K562 (cell line): ENCODE measurements at regions not wholly inside any gene's neighbourhood (a gene's known extent, or its start where the extent isn't known, plus 50 kb on each side); places are given as distances from the start of the nearest gene placed in this dataset.

Source experiments
- CEBPB ChIP-seq: fragments of 450-650 bp; IDR thresholded peaks from 2 replicates; pipeline ENCODE4 v1.6.1; 2016; ENCODE audit warnings: missing genetic modification characterization, missing compliant biosample characterization
- FOXK2 ChIP-seq, 2 experiments: fragments of 450-650 bp; IDR thresholded peaks in 1 of 2; conservative IDR thresholded peaks in 1 of 2; 2 replicates each; pipeline ENCODE4 v1.6.1; 2016; ENCODE audit warnings: low read depth in 2 of 2, mild to moderate bottlenecking in 1 of 2
- HDAC6 ChIP-seq: IDR thresholded peaks from 2 replicates; pipeline ENCODE4 v1.6.1; 2012; ENCODE audit warnings: low read depth, mild to moderate bottlenecking, control low read depth, inconsistent platforms, low read length, moderate library complexity
- HNRNPH1 ChIP-seq: fragments of 200-400 bp; formaldehyde crosslinking; optimal IDR thresholded peaks from 2 replicates; pipeline ENCODE3; 2017; ENCODE audit warnings: low read depth, mild to moderate bottlenecking, low read length, moderate library complexity
- KLF6 ChIP-seq: fragments of 250-450 bp; sonication (Bioruptor Pico); IDR thresholded peaks from 2 replicates; pipeline ENCODE4 v1.4.0; 2020; ENCODE audit warnings: mild to moderate bottlenecking, moderate library complexity, borderline replicate concordance
- L3MBTL2 ChIP-seq: fragments of 450-650 bp; IDR thresholded peaks from 2 replicates; pipeline ENCODE4 v1.6.1; 2016; ENCODE audit warnings: mild to moderate bottlenecking, moderate library complexity
- TAF1 ChIP-seq: IDR thresholded peaks from 2 replicates; pipeline ENCODE4 v1.6.1; 2011; ENCODE audit warnings: mild to moderate bottlenecking, low read length, moderate library complexity; ENCODE audit not compliant: insufficient read depth, control insufficient read depth, severe bottlenecking; ENCODE audit errors: extremely low read depth
- TBP ChIP-seq: optimal IDR thresholded peaks from 2 replicates; pipeline ENCODE3; 2011; ENCODE audit warnings: low read depth, low read length, improper control_type of control experiment
- ZBTB33 ChIP-seq: sonication (generic); formaldehyde crosslinking; IDR thresholded peaks from 2 replicates; pipeline ENCODE4 v1.8.1; 2023; ENCODE audit warnings: mild to moderate bottlenecking, missing genetic modification reagents
- ZNF785 ChIP-seq: fragments of 250-450 bp; sonication (Bioruptor Pico); IDR thresholded peaks from 2 replicates; pipeline ENCODE4 v1.4.0; 2020; ENCODE audit warnings: mild to moderate bottlenecking
- ZNF830 ChIP-seq: fragments of 250-450 bp; sonication (Bioruptor Pico); IDR thresholded peaks from 2 replicates; pipeline ENCODE4 v1.5.0; 2021; ENCODE audit warnings: mild to moderate bottlenecking
- TF ChIP-seq, protein P1 (sequence below), 3 experiments: IDR thresholded peaks in 2 of 3; conservative IDR thresholded peaks in 1 of 3; 2 replicates each; pipeline ENCODE4 v1.5.1; 2011 to 2012; ENCODE audit warnings: low read length in 3 of 3, mild to moderate bottlenecking in 3 of 3, control low read depth in 2 of 3, improper control_type of control experiment in 1 of 3, inconsistent platforms in 1 of 3, low read depth in 1 of 3, mixed read lengths in 1 of 3, moderate library complexity in 1 of 3; ENCODE audit not compliant: insufficient read depth in 2 of 3
- TF ChIP-seq, protein P2 (sequence below): sonication (generic); formaldehyde crosslinking; IDR thresholded peaks from 2 replicates; pipeline ENCODE4 v1.8.0; 2023; ENCODE audit warnings: mild to moderate bottlenecking, missing genetic modification reagents

DNA sequence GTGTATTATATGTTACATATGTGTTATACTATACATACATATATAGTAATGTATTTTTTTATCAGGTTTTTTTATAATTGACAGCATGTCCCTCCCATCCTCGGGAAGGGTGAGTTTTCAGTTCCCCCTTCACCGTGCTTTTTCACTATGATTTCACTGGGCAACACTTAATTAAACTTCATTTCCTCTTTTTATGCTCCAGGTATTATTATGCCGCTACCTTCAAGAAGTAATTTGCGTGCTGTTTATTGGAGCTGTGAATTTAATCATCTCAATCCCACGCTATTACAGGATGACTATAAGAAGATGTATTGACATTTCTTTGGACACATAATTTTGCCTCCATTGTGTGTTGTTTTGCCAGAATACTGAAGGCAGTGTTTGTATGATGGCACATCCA lies 228.6 kb downstream of the SAMD5 start:
- TF ChIP-seq, protein P1, sequence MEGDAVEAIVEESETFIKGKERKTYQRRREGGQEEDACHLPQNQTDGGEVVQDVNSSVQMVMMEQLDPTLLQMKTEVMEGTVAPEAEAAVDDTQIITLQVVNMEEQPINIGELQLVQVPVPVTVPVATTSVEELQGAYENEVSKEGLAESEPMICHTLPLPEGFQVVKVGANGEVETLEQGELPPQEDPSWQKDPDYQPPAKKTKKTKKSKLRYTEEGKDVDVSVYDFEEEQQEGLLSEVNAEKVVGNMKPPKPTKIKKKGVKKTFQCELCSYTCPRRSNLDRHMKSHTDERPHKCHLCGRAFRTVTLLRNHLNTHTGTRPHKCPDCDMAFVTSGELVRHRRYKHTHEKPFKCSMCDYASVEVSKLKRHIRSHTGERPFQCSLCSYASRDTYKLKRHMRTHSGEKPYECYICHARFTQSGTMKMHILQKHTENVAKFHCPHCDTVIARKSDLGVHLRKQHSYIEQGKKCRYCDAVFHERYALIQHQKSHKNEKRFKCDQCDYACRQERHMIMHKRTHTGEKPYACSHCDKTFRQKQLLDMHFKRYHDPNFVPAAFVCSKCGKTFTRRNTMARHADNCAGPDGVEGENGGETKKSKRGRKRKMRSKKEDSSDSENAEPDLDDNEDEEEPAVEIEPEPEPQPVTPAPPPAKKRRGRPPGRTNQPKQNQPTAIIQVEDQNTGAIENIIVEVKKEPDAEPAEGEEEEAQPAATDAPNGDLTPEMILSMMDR (IDR thresholded peaks at IDR 0.05 in 2 of 3, conservative IDR thresholded peaks at IDR 0.05 in 1 of 3; ENCODE audit: insufficient read depth in 2 of 3, low read depth in 1 of 3, low read length in 3 of 3), result no peak
- TF ChIP-seq ZNF830 (CRISPR knock-in tag), result no peak
- TF ChIP-seq FOXK2 (conservative IDR thresholded peaks at IDR 0.05 in 1 of 2, IDR thresholded peaks at IDR 0.05 in 1 of 2; ENCODE audit: low read depth in 2 of 2), result no peak
- TF ChIP-seq CEBPB (tag), result no peak
- no peak for TF ChIP-seq L3MBTL2
- TF ChIP-seq ZBTB33, result no peak
- no peak for TF ChIP-seq HNRNPH1
- TF ChIP-seq, protein P2, sequence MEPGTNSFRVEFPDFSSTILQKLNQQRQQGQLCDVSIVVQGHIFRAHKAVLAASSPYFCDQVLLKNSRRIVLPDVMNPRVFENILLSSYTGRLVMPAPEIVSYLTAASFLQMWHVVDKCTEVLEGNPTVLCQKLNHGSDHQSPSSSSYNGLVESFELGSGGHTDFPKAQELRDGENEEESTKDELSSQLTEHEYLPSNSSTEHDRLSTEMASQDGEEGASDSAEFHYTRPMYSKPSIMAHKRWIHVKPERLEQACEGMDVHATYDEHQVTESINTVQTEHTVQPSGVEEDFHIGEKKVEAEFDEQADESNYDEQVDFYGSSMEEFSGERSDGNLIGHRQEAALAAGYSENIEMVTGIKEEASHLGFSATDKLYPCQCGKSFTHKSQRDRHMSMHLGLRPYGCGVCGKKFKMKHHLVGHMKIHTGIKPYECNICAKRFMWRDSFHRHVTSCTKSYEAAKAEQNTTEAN, result no peak
- no peak for TF ChIP-seq TAF1
- TF ChIP-seq ZNF785, result no peak
- no peak for TF ChIP-seq TBP
- TF ChIP-seq KLF6, result no peak
- no peak for TF ChIP-seq HDAC6
